GM19238 (cell line): ENCODE measurements at regions not wholly inside any gene's neighbourhood (a gene's known extent, or its start where the extent isn't known, plus 50 kb on each side); places are given as distances from the start of the nearest gene placed in this dataset.

Experiments
- DNase-seq: peaks from one replicate; pipeline ENCODE4 v3.0.0; 2011; ENCODE audit warnings: low spot score; ENCODE audit not compliant: insufficient read length

GRCh38 chr3:194833114-194833910 lies 147.6 kb downstream of the FAM43A start:
- no peak for DNase-seq

GRCh38 chr3:194836661-194837060 lies 151.0 kb downstream of the FAM43A start:
- no peak for DNase-seq

GRCh38 chr3:194837457-194838127 lies 151.9 kb downstream of the FAM43A start:
- no peak for DNase-seq

GRCh38 chr3:194838236-194838635 lies 152.6 kb downstream of the FAM43A start:
- DNase-seq, result no peak

GRCh38 chr3:194840661-194841514 lies 155.2 kb downstream of the FAM43A start:
- no peak for DNase-seq

- no peak for DNase-seq
Measured at GRCh38 chr3:194841515-194841841, 155.8 kb downstream of the FAM43A start.

DNA sequence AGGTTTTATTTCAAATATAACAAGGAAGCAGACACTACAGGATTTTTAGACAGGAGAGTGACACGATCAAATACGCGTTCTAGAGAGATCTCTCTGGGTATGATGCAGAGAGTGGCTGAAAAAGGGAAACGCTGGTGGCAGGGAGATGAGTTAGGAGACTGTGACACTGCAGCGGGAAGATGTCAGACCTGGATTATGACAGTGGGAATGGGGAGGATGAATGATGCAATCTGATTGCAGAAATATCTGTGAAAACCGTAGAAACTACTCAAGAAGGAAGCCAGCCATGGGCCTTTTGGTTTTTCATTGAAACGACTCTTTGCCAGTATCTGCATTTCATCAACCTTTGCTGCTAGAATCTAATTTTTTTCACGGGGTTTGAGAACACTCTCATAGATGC lies 157.9 kb downstream of the FAM43A start:
- DNase-seq, result no peak

GRCh38 chr3:194844046-194844445 lies 158.4 kb downstream of the FAM43A start:
- DNase-seq, result no peak

DNA sequence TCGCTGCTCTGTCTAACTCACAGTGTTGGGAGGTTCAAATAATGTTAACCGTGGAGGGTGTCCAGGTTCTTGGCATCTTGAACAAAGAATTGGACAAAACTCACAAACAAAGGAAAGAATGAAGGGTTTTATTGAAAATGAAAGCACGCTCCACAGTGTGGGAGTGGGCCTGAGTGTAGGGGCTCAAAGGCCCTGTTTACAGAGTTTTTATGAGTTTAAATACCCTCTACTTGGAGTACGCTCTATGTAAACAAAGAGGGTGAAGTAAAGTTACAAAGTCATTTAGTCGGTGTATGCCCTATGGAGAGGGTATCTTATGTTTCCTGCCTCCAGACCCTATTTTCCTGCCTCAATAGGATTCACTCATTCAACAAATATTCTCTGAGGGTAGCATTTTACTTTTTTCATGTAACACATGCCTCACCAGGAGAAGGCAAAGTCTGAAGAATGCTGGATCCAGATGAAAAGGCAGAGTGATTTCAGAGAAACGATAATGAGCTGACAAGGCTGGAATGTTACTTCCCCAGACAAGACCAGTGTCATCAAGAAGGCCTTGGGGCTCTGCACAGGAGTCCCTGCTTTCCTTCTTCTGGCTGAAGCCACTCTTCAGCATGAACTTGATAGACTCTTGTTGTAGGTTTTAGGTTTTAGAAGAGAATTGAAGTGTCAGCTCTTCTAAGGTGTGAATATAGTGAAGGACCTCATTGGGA lies 163.6 kb downstream of the FAM43A start:
- no peak for DNase-seq

DNA sequence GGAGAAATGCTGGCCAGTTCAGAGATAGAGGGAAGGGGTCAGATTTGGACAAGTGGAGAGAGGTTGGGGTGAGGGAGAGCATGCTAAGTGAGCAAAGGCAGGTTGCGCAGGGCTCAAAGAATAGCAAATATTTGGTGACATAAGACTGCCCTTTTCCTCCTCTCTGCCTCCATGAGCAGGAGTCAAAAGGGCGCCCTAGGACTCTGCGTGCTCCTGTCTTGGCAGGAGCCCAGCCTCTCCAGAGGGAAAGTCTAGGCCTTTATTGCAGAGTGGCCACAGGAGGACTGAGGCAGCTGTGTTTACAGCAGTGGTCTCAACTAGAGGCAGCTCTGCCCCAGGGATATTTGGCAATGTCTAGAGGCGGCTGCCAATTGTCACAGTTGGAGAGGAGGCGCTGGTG lies 165.6 kb downstream of the FAM43A start:
- no peak for DNase-seq

- no peak for DNase-seq
Measured at GRCh38 chr3:194851941-194852340, 166.3 kb downstream of the FAM43A start.

DNA sequence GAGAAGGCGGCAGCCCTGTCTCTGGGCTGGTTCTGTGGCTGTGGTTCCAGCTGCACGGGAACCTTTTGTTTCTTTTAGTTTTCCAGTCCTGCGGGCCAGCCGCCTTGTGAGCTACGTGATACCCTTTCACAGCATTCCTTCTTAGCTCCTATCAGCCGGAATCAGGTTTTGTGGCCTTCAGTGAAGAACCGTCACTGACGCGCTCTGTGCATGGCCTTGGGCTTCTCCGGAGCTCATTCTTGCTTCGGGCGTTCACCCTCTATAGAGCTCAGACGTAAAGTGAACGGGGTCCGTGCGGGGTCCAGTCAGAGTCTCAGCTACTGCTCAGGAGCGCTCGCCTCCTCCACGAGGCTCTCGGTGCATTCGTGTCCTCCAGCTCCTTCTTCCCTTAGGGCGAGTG lies 166.7 kb downstream of the FAM43A start:
- DNase-seq, result no peak

DNA sequence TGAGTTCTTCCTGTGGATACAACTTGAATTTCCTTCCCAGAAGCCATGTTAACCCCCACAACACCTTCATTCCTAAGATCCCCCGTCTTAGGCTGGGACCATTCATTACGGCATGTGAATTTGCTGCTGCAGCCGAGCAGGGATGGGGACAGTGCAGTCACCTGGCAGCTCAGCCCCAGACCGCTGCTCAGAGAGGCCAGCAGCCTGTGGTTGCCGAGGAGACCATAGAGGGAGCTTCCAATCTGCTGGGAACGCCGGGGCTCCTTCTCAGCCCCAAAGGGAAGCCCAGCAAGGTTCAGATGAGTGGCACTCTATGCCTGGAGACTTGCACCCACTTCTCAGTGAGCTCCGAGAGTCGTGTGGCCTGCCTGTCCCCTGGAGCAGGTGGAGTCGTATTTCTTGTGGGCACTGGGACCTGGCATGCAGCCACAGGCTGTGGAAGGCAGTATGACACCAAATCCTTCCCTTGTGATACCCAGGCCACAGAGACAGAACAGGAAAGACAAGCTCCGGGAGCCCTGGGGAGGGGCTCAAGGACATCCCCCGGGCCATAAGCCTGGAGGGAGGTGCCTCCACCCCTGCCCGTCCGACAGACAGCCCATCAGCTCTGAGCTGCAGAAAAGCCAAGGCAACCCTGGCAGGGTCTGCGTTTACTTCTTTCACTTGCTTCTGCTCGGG lies 167.3 kb downstream of the FAM43A start:
- no peak for DNase-seq

GRCh38 chr3:194854206-194854605 lies 168.5 kb downstream of the FAM43A start:
- no peak for DNase-seq

- DNase-seq, result no peak
Measured at GRCh38 chr3:194854659-194855390, 169.1 kb downstream of the FAM43A start.

GRCh38 chr3:194856296-194856695 lies 170.6 kb downstream of the FAM43A start:
- no peak for DNase-seq

DNA sequence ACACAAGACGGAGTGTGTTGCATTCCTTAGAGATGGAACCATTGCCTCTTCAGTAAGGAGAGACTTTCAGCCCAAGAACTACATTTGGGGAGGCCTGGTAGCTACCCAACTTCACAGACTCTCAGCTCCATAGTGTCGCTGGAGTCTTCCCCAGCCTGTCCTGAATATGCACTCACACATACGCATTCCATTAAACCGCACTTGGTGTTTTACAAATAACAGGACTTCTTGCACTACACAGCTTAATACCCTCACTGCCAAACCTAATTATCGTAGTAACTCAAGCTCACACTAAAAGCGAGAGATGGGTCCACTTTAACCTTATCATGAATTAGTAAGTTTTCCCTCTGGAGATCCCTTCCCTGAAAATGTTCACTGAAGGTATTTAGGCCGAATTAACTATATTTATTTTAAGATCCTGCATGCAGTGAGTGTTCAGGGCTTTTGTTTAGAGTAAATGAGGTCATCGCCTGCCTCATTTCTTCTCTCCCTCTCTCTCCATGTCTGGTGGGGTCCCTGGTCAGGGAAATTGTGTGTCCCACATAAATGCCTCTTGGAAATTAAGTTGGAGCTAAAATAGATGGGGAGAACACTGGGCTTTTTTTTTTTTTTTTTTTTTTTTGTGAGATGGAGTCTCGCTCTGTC lies 171.9 kb downstream of the FAM43A start:
- DNase-seq, result no peak

- DNase-seq, result no peak
Measured at GRCh38 chr3:194858382-194858781, 172.7 kb downstream of the FAM43A start.

GRCh38 chr3:194860725-194861124 lies 175.0 kb downstream of the FAM43A start:
- no peak for DNase-seq

GRCh38 chr3:194861375-194861774 lies 175.7 kb downstream of the FAM43A start:
- no peak for DNase-seq
